Hindlimb muscle (tissue), 1 donor: ENCODE measurements at regions not wholly inside any gene's neighbourhood (a gene's known extent, or its start where the extent isn't known, plus 50 kb on each side); places are given as distances from the start of the nearest gene placed in this dataset.

Experiments
- DNase-seq: peaks from one replicate; pipeline ENCODE4 v3.0.0-alpha.2; 2013

- DNase-seq = no peak
Observed at GRCh38 chr4:41391271-41391670, 134.5 kb downstream of the UCHL1 start.

DNA sequence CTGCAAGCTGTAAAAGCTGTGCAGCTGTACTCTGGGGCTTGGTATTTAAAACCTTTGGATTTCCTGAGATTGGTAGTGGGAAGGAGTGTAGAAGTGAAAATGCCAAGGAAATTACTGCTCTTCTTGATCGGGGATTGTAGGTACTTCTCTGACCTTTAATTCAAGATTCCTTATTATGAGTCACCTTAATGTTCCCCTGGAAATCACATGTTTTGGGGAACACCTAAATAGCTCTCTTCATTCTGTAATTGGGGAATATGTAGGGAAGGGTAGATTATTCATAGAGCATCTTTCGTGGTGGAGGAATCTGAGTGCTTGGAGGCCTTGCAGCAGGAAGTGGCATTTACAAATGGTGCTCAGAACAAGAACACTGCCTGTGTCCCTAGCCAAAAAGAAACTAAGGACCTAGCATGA is 137.8 kb downstream of the UCHL1 start:
- no peak for DNase-seq

GRCh38 chr4:41396214-41396613 is 139.5 kb downstream of the UCHL1 start:
- DNase-seq = no peak

DNA sequence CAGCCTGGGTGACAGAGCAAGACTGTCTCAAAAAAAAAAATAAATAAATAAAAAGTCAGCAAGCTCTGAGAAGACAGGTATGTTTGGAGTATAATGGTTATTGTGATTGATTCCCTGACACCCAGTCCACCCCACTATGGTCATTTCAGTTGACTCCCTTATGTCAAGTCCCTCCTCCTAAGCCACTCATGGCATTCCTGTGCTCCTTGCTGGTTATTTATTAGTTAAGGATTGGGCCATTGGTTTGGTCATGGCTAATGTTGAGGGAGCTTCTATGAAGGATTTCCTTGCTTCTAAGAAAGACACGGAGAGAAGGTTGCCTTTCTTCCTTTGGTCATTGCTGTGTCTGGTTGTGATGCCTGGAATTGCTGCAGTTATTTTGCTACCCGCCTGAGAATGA is 140.1 kb downstream of the UCHL1 start:
- no peak for DNase-seq

GRCh38 chr4:41399231-41399630 is 138.7 kb upstream of the LIMCH1 start:
- DNase-seq = no peak

GRCh38 chr4:41400296-41400695 is 137.7 kb upstream of the LIMCH1 start:
- no peak for DNase-seq

DNA sequence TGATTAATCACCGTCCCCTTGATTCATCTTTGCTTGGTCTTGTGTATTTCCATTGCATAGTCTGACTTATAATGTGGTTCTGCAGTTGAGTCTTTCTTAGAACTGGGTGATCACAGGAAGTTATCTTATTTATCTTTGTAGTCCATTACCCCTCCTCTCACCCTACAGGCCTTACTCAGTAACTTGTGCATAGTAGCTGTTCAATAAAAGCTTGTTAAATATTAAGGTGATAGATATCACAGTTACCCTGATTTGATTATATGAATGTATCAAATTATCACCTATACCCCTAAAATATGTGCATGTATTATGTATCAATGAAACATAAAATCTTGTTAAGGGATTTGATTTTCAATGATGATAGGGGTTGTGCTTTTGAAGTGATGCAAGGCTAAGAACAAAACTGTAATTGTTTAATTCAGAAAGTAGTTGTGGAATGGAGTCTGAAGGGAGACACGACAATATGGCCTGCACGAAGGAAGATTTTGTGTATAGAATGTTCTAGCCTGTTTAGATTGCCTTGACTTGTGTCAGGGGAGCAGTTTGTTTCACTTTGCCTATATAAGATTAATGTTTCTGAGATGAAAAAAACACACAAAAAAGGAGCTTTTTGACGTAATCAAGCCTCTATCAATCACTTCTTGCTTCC is 132.4 kb upstream of the LIMCH1 start:
- DNase-seq = no peak

- DNase-seq = no peak
Observed at GRCh38 chr4:41406113-41406516, 131.8 kb upstream of the LIMCH1 start.

DNA sequence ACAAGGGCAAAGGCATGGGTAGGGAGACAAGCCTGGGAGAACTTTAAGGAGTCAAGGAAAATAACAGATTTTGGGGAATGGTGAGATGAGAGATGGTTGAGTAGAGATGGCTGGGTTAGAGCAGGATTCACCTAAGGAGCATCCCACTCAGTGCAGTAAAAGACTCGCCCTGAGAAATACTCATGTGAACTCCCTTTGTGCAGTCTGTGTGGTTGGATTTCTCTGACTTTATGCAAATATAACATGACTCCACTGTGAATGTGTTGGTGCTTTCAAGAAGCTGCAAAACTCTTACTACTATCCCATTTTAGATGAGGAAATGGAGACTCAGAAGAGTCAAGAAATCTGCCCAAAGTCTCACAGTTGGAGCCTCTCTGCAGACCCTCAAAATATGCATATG is 129.8 kb upstream of the LIMCH1 start:
- no peak for DNase-seq

DNA sequence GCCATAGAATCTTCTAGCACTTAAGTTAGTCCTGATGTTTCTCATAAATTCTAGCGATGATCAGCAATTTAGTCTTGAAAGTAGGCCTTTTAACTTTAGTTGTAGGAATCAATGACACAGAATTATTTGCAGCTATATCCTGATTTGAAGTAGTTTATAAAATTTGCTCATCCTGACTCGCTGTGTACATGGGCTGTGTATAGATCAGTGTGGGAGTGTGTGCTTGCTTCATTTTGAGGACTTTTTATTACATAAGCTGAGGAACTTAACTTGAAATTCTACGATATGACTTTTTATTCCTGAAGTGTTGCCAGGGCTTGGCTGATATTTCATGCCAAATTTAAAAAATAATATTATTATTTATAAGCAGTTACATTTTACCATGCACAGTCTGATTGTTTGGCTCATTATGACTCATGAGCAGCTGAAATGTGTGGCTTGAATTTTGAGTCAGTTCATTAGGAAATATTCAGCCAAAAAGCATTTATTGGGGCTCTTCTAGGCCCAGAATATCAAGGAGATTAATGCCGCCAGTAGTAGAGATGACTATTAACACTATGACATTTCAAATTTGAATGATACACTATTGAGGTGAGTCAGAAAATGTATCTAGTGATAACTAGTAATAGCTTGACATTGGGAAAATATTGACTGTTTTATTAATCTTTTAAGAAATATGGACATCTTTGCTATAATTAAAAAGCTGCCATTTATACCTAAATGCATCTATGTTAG is 128.9 kb upstream of the LIMCH1 start:
- DNase-seq = no peak

DNA sequence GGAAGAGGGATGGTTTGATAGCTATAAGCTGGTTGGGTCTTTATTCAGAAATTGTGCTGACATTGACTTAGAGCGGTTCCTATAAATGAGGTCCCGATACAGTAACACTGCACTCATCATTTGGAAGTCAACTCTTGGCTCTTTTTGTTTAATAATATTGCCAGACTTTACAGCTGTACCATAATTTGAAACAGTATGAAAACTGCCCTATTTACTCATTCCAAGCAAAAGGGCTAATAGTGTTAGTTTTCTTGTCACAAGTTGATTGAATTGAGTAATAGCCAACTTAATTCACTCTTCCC is 128.4 kb upstream of the LIMCH1 start:
- no peak for DNase-seq

DNA sequence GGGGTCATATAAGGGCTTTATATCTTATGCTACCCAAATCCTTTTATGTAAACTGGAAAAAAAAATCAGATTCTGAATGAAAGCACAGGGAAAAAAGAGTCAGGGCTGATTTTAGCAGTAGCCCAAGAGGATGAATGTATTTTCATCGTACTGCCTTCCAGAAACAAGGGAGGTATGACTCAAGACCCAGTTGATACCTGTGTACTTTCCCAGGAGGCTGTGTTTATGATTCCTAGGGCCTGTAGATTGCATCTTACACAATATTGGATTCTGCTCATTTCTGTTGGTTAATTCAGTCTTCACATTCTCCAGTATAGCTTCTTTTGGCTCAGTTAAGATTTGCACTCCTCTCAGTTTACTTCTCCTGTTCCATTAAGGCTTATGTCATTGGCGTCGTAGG is 127.9 kb upstream of the LIMCH1 start:
- no peak for DNase-seq

- no peak for DNase-seq
Observed at GRCh38 chr4:41413670-41414411, 124.1 kb upstream of the LIMCH1 start.

- DNase-seq = no peak
Observed at GRCh38 chr4:41414412-41414779, 123.6 kb upstream of the LIMCH1 start.

DNA sequence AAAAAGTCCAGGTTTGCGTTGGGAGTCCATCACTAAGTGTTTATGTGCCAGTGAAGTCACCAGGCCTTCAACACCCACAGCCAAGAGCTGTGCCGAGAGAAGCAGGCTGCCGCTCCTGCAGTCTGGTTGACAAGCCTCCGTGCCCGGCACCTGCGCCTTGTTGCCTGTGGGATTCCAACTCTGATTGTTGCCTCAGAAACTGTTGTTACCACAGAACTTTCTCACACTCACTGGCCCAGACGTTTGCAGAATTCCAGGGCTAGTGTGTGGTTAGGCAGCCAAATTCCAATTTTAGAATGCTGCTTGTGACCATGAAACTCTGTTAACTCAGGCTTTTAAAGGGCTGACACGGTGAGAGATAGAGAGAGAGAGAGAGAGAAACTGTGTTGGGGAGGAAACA is 119.5 kb upstream of the LIMCH1 start:
- no peak for DNase-seq

- no peak for DNase-seq
Observed at GRCh38 chr4:41420541-41420940, 117.4 kb upstream of the LIMCH1 start.

- no peak for DNase-seq
Observed at GRCh38 chr4:41423117-41423516, 114.8 kb upstream of the LIMCH1 start.

DNA sequence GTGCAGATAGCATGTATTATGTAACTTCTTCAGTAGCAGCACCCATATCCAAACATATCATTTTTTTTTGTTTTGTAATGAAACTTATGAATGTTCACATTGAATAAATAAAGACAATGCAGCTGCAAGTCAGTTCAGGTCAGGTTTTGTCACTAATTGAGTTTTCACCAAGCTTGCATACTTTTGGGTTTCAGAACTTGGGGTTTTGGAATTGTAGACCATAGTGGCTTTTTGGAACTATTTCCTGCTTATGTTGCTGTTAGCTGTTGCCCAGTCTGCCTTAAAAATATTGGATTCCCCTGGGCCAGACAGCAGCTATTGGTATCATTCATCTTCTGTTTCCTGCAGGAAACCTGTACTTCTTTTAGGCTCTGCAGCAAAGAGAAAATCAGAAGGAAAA is 113.4 kb upstream of the LIMCH1 start:
- DNase-seq = no peak

DNA sequence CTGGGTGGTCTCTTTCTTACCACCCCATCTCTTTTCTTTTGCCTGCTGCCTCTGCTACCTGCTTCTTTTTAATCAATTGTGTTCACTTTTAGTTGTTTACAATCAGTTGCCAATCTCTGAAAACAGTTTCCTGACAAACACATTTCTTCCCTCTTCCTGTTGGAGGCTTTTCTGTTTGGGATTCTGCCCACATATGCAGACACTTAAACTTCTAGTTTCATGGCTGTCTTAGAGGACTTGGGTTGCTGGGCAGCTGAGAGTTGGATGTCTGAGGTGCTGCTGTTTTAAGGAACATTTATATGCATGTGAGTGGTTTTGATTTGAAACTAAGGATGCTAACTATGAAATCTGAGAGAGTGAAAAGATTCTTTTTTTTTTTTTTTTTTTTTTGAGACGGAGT is 112.3 kb upstream of the LIMCH1 start:
- no peak for DNase-seq

GRCh38 chr4:41426539-41426938 is 111.4 kb upstream of the LIMCH1 start:
- no peak for DNase-seq

- DNase-seq = no peak
Observed at GRCh38 chr4:41427306-41427882, 110.6 kb upstream of the LIMCH1 start.

DNA sequence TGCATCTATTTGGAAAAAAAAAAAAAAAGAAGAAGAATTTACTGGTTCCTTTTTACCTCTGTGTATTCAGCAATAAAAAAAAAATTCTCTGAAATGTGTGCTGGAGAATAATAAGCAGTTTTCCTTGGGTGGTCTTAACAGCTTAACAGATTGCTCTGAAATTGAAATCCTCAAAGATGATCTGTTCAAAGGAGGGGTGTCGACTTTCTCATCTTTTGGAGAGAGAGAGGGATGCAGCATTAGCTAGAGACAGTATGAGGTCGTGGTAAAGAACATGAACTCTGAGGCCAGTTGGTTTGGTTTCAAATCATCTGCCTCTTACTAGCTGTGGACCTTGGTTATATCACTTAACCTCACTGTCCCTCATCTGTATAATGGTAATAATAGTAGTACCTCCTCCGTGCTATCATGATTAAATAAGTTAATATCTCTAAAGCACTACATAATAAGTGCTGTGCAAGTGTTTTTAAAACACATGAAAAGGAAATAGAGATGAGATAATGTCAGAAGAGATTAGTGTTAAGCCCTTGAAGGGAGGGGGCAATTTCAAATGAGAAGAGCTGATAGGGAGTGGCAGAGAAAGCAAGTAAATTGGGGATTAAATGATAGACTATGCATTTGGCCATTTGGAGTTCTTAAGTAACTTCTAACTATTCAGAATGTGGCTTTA is 109.9 kb upstream of the LIMCH1 start:
- no peak for DNase-seq

DNA sequence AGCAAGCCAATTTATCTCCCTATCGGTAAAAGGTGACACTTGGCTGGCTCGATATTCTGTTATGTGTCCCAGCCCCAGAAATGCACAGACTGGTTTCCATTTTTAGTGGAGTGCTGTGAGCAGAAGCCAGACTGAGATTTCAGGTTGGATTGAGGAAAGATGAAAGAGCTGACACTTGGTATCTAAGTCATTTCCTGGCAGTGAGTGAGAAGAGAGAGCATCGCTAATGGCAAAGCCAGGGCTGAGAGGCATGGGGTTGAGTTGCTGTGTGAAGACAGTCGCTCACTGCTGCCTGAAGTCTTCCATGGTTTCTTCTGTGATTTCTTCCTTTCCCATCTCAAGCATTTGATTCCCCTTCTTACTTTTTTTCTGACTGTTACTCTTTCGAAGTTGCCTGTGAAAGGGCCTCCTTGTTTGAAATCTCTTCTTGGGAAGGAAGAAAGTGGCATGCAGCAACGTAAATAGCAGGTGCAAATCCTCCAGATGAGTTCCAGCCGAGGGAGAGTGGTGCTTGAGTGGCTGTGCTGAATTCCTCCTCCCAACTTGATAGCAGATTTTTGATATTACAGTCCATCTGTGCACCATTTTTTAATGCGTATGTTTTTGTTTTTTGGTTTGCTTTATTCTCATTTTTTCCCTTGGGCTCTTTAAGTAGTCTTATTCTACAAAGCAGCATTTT is 109.2 kb upstream of the LIMCH1 start:
- DNase-seq = no peak
